CD14-positive monocyte (primary cell): ENCODE measurements at regions not wholly inside any gene's neighbourhood (a gene's known extent, or its start where the extent isn't known, plus 50 kb on each side); places are given as distances from the start of the nearest gene placed in this dataset.
"Not testable (repeated sequence)": the region's sequence is repeated elsewhere in the genome, so short reads cannot be mapped to it uniquely, and the experiment has no call there.

Experiments
- DNase-seq, 3 donors: peaks; one replicate each; pipeline ENCODE4 v3.0.0-alpha.2; 2011 to 2022
- H2AFZ ChIP-seq: 2 replicates; pipeline ENCODE4 v1.6.0; 2012; ENCODE audit warnings: mild to moderate bottlenecking, low read depth, low read length, inconsistent platforms; ENCODE audit not compliant: insufficient read depth, poor library complexity, severe bottlenecking
- H3K27ac ChIP-seq, 2 donors: 1 replicate in 1 of 2; 2 replicates in 1 of 2; pipeline ENCODE4 v1.5.1; 2012 to 2013; ENCODE audit warnings: low read length in 2 of 2, control low read depth in 1 of 2, inconsistent platforms in 1 of 2, low read depth in 1 of 2, mild to moderate bottlenecking in 1 of 2
- H3K27me3 ChIP-seq, 2 donors: one replicate each; pipeline versions ENCODE4 v1.6.0 to v1.6.1; 2011 to 2013; ENCODE audit warnings: low read length in 2 of 2; ENCODE audit not compliant: control insufficient read depth in 2 of 2, insufficient read depth in 2 of 2
- H3K36me3 ChIP-seq, 2 donors: replicated peaks in 1 of 2; 1 replicate in 1 of 2; 2 replicates in 1 of 2; pipeline versions ENCODE4 v1.5.1 to v1.6.1; 2012 to 2013; ENCODE audit warnings: low read length in 2 of 2, control low read depth in 1 of 2, inconsistent platforms in 1 of 2, mild to moderate bottlenecking in 1 of 2; ENCODE audit not compliant: insufficient read depth in 2 of 2, control insufficient read depth in 1 of 2
- H3K4me1 ChIP-seq, 2 donors: 1 replicate in 1 of 2; 2 replicates in 1 of 2; pipeline versions ENCODE4 v1.5.1 to v1.6.1; 2012 to 2013; ENCODE audit warnings: low read length in 2 of 2, control low read depth in 1 of 2, inconsistent platforms in 1 of 2, mild to moderate bottlenecking in 1 of 2, moderate library complexity in 1 of 2; ENCODE audit not compliant: insufficient read depth in 2 of 2, control insufficient read depth in 1 of 2
- H3K4me2 ChIP-seq: replicated peaks from 2 replicates; pipeline ENCODE3; 2012; ENCODE audit warnings: low read length, moderate library complexity, mild to moderate bottlenecking; ENCODE audit not compliant: poor library complexity, severe bottlenecking; ENCODE audit errors: extremely low read depth
- H3K4me3 ChIP-seq, 3 experiments: fragments of 200-600 bp in 1 of 3; sonication (generic) in 1 of 3; replicated peaks in 1 of 3; 1 replicate in 2 of 3; 2 replicates in 1 of 3; pipeline ENCODE4 v1.5.1; 2011 to 2013; ENCODE audit warnings: low read length in 3 of 3, mild to moderate bottlenecking in 3 of 3, control low read depth in 2 of 3, low read depth in 2 of 3, inconsistent platforms in 1 of 3, moderate library complexity in 1 of 3
- H3K79me2 ChIP-seq: 2 replicates; pipeline ENCODE4 v1.6.0; 2012; ENCODE audit warnings: mild to moderate bottlenecking, control low read depth, inconsistent platforms, low read length, moderate library complexity; ENCODE audit not compliant: insufficient read depth
- H3K9ac ChIP-seq: 2 replicates; pipeline ENCODE4 v1.6.0; 2017; ENCODE audit warnings: low read length, mild to moderate bottlenecking; ENCODE audit not compliant: insufficient read depth, poor library complexity, severe bottlenecking
- H3K9me3 ChIP-seq, 2 donors: replicated peaks in 1 of 2; 1 replicate in 1 of 2; 2 replicates in 1 of 2; pipeline versions ENCODE4 v1.5.1 to v1.6.1; 2012 to 2013; ENCODE audit warnings: low read length in 2 of 2, control low read depth in 1 of 2; ENCODE audit not compliant: control insufficient read depth in 1 of 2, insufficient read depth in 1 of 2
- H4K20me1 ChIP-seq: 2 replicates; pipeline ENCODE4 v1.6.0; 2012; ENCODE audit warnings: mild to moderate bottlenecking, low read length, control low read depth, moderate library complexity; ENCODE audit not compliant: insufficient read depth
- H3K27ac Mint-ChIP-seq, 7 donors: one replicate each; pipeline ENCODE4 v1.8.0; 2020; ENCODE audit warnings: mild to moderate bottlenecking in 7 of 7, mixed read lengths in 7 of 7, moderate library complexity in 6 of 7, inconsistent platforms in 2 of 7
- H3K27me3 Mint-ChIP-seq, 3 donors: one replicate each; pipeline ENCODE4 v1.8.0; 2021 to 2022; ENCODE audit warnings: low read depth in 3 of 3, mild to moderate bottlenecking in 3 of 3, mixed read lengths in 3 of 3, moderate library complexity in 3 of 3, inconsistent platforms in 1 of 3
- H3K36me3 Mint-ChIP-seq, 2 donors: one replicate each; pipeline ENCODE4 v1.8.0; 2020; ENCODE audit warnings: mixed read lengths in 2 of 2, inconsistent platforms in 1 of 2, mild to moderate bottlenecking in 1 of 2
- H3K4me1 Mint-ChIP-seq: one replicate; pipeline ENCODE4 v1.8.0; 2020; ENCODE audit warnings: mild to moderate bottlenecking, mixed read lengths
- H3K4me3 Mint-ChIP-seq, 2 donors: one replicate each; pipeline ENCODE4 v1.8.0; 2020; ENCODE audit warnings: mild to moderate bottlenecking in 2 of 2, mixed read lengths in 2 of 2, moderate library complexity in 1 of 2
- H3K9me3 Mint-ChIP-seq, 7 donors: one replicate each; pipeline ENCODE4 v1.8.0; 2020 to 2022; ENCODE audit warnings: mixed read lengths in 7 of 7, mild to moderate bottlenecking in 6 of 7, moderate library complexity in 6 of 7, inconsistent platforms in 2 of 7
- CTCF ChIP-seq: fragments of 200-600 bp; IDR thresholded peaks from one replicate; pipeline ENCODE4 v1.8.0; 2022; ENCODE audit warnings: antibody characterized with exemption, mild to moderate bottlenecking
- WGBS: methylation state at CpG from one replicate; pipeline ENCODE4 v1.1.5; 2013; ENCODE audit warnings: missing lambda C conversion rate; ENCODE audit not compliant: insufficient coverage; 5-methylcytosine and 5-hydroxymethylcytosine counted together
- intact Hi-C, 2 donors: fragments of 100-400 bp; cut with micrococcal nuclease; formaldehyde crosslinking; loops; one replicate each; pipeline versions ENCODE4 v1.15.0 to v1.15.1; 2023

- Mint-ChIP-seq H3K4me1 (no peaks in the 10 kb centered on the region), H3K9me3 (peaks cover 0 to 5% (median 2%) of the 10 kb centered on the region in 7 donors), H3K4me3 (no peak overlapping the region), H3K27me3 (peaks cover 0 to 1% (median 0%) of the 10 kb centered on the region in 3 donors), H3K36me3 (no peaks in the 10 kb centered on the region), H3K27ac (no peak overlapping the region)
- Histone ChIP-seq H3K27me3 (no peaks in the 10 kb centered on the region), H3K79me2 (no peaks in the 10 kb centered on the region), H2AFZ (no peak overlapping the region), H3K4me3 (no peak overlapping the region), H3K4me1 (no peaks in the 10 kb centered on the region), H3K27ac (no peak overlapping the region), H3K36me3 (no peaks in the 10 kb centered on the region), H3K4me2 (no peak overlapping the region), H3K9me3 (no peaks in the 10 kb centered on the region), H4K20me1 (no peaks in the 10 kb centered on the region), H3K9ac (no peak overlapping the region)
- no peak for DNase-seq
- no peak for TF ChIP-seq CTCF
- intact Hi-C loops, result no loop called here
- no CpG with 5 or more reads among the region's 3 CpGs for WGBS
Measured at GRCh38 chr7:79512261-79512660, 58.8 kb upstream of the MAGI2 start.

- H3K4me1 ChIP-seq, H3K27ac ChIP-seq, H3K36me3 Mint-ChIP-seq, H2AFZ ChIP-seq, H3K4me1 Mint-ChIP-seq, H3K27ac Mint-ChIP-seq, H3K9me3 Mint-ChIP-seq, H3K79me2 ChIP-seq, H3K4me3 Mint-ChIP-seq, H3K9me3 ChIP-seq, H3K27me3 Mint-ChIP-seq, H3K4me2 ChIP-seq, H3K27me3 ChIP-seq, intact Hi-C loops, DNase-seq, H4K20me1 ChIP-seq, H3K9ac ChIP-seq, H3K4me3 ChIP-seq, H3K36me3 ChIP-seq: not testable (repeated sequence)
- WGBS, result no CpG with 5 or more reads among the region's 1 CpG
Measured at GRCh38 chr7:79511056-79511455, 57.6 kb upstream of the MAGI2 start.
